HepG2 (cell line): ENCODE measurements at regions not wholly inside any gene's neighbourhood (a gene's known extent, or its start where the extent isn't known, plus 50 kb on each side); places are given as distances from the start of the nearest gene placed in this dataset.

Experiments used
- CEBPG ChIP-seq: IDR thresholded peaks from 2 replicates; pipeline ENCODE4 v1.6.1; 2016
- DDIT3 ChIP-seq: sonication (generic); formaldehyde crosslinking; IDR thresholded peaks from 2 replicates; pipeline ENCODE4 v1.4.0; 2020; ENCODE audit warnings: mild to moderate bottlenecking, missing genetic modification reagents
- E2F5 ChIP-seq: sonication (generic); formaldehyde crosslinking; conservative IDR thresholded peaks from 2 replicates; pipeline ENCODE4 v1.4.0; 2020; ENCODE audit warnings: missing genetic modification reagents
- GATAD1 ChIP-seq: IDR thresholded peaks from 2 replicates; pipeline ENCODE4 v1.6.1; 2016; ENCODE audit warnings: missing genetic modification reagents, missing compliant biosample characterization
- KIAA2018 ChIP-seq: sonication (generic); formaldehyde crosslinking; IDR thresholded peaks from 2 replicates; pipeline ENCODE4 v1.5.0; 2020; ENCODE audit warnings: mild to moderate bottlenecking, missing genetic modification reagents, borderline replicate concordance
- MTERF4 ChIP-seq: sonication (generic); formaldehyde crosslinking; IDR thresholded peaks from 2 replicates; pipeline ENCODE4 v1.8.0; 2023; ENCODE audit warnings: mild to moderate bottlenecking, missing genetic modification reagents
- NFE2L1 ChIP-seq: sonication (generic); formaldehyde crosslinking; IDR thresholded peaks from 2 replicates; pipeline ENCODE4 v1.4.0; 2020; ENCODE audit warnings: missing genetic modification reagents, mild to moderate bottlenecking, borderline replicate concordance
- NFE2L2 ChIP-seq: fragments of 150-350 bp; IDR thresholded peaks from 2 replicates; pipeline ENCODE4 v1.6.1; 2014; ENCODE audit warnings: low read length
- SMAD9 ChIP-seq: sonication (generic); formaldehyde crosslinking; IDR thresholded peaks from 2 replicates; pipeline ENCODE4 v1.5.1; 2020; ENCODE audit warnings: mild to moderate bottlenecking, missing genetic modification reagents
- SOX5 ChIP-seq: IDR thresholded peaks from 2 replicates; pipeline ENCODE4 v1.6.1; 2016; ENCODE audit warnings: borderline replicate concordance
- SRSF9 ChIP-seq: fragments of 200-400 bp; formaldehyde crosslinking; IDR thresholded peaks from 2 replicates; pipeline ENCODE4 v1.6.1; 2018; ENCODE audit warnings: borderline replicate concordance, mild to moderate bottlenecking, low read depth, low read length; ENCODE audit not compliant: insufficient read depth, poor library complexity, severe bottlenecking
- TFAP4 ChIP-seq: sonication (generic); IDR thresholded peaks from 2 replicates; pipeline ENCODE4 v1.6.1; 2016; ENCODE audit warnings: low read depth, borderline replicate concordance
- THRA ChIP-seq: sonication (generic); formaldehyde crosslinking; IDR thresholded peaks from 2 replicates; pipeline ENCODE4 v1.4.0; 2020; ENCODE audit warnings: missing genetic modification reagents, borderline replicate concordance
- TOPORS ChIP-seq: sonication (generic); formaldehyde crosslinking; IDR thresholded peaks from 2 replicates; pipeline ENCODE4 v1.8.0; 2023; ENCODE audit warnings: mild to moderate bottlenecking, missing genetic modification reagents
- ZNF331 ChIP-seq: sonication (generic); formaldehyde crosslinking; IDR thresholded peaks from 2 replicates; pipeline ENCODE4 v1.4.0; 2020; ENCODE audit warnings: missing genetic modification reagents
- ZNF441 ChIP-seq: sonication (generic); formaldehyde crosslinking; IDR thresholded peaks from 2 replicates; pipeline ENCODE4 v1.7.0; 2021; ENCODE audit warnings: missing genetic modification reagents, borderline replicate concordance
- ZNF619 ChIP-seq: sonication (generic); formaldehyde crosslinking; IDR thresholded peaks from 2 replicates; pipeline ENCODE4 v1.4.0; 2020; ENCODE audit warnings: mild to moderate bottlenecking, missing genetic modification reagents
- ZNF772 ChIP-seq: sonication (generic); formaldehyde crosslinking; IDR thresholded peaks from 2 replicates; pipeline ENCODE4 v1.5.0; 2020; ENCODE audit warnings: mild to moderate bottlenecking, missing genetic modification reagents
- ZSCAN9 ChIP-seq: IDR thresholded peaks from 2 replicates; pipeline ENCODE4 v1.6.1; 2016; ENCODE audit warnings: borderline replicate concordance

GRCh38 chr14:71228711-71229110, 321.5 kb downstream of the PCNX1 start (continued):
- TF ChIP-seq MTERF4 (CRISPR knock-in tag) = no peak
- TF ChIP-seq NFE2L2 = no peak
- no peak for TF ChIP-seq TFAP4
- no peak for TF ChIP-seq ZNF772
- TF ChIP-seq CEBPG = peak; percentile 38; the same call in 1 of the 2 replicates
- TF ChIP-seq NFE2L1 (CRISPR knock-in tag) = no peak
- TF ChIP-seq ZNF441 (CRISPR knock-in tag) = no peak
- TF ChIP-seq THRA = peak; percentile 47; the same call in 1 of the 2 replicates
- TF ChIP-seq ZNF619 (CRISPR knock-in tag) = no peak
- no peak for TF ChIP-seq E2F5 (CRISPR knock-in tag)
- no peak for TF ChIP-seq DDIT3 (CRISPR knock-in tag)
- TF ChIP-seq ZNF331 (CRISPR knock-in tag) = no peak
- peak; percentile 80; the same call in 1 of the 2 replicates for TF ChIP-seq SOX5 (CRISPR knock-in tag)
- TF ChIP-seq KIAA2018 (CRISPR knock-in tag) = no peak
- no peak for TF ChIP-seq ZSCAN9 (CRISPR knock-in tag)
- TF ChIP-seq GATAD1 (CRISPR knock-in tag) = no peak
- TF ChIP-seq TOPORS (CRISPR knock-in tag) = no peak
- no peak for TF ChIP-seq SRSF9
- TF ChIP-seq SMAD9 (CRISPR knock-in tag) = no peak
